ENCODE measurements at regions not wholly inside any gene's neighbourhood (a gene's known extent, or its start where the extent isn't known, plus 50 kb on each side); places are given as distances from the start of the nearest gene placed in this dataset.
"Not testable (repeated sequence)": the region's sequence is repeated elsewhere in the genome, so short reads cannot be mapped to it uniquely, and the experiment has no call there.

DNA sequence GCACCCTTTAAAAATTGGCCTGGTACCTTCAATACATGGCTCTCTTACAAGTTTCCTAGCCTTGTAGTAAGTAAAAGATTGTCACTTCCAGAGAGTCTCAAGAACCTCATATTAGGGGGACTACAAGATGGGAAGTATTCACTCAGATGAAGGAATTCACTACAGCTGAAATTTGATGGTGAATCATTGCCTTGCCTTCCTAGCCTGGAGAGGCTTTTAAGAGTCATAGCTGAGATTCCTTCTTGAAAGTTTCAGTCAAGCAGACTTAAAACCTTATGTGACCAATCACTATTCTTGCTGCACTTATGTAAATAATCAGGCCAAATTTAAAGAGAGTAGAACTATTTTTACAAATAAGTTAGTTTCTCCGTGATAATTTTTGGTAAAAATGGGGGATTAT lies 451.6 kb downstream of the TRHDE start:
- ATAC-seq (no peak), DNase-seq (ENCODE audit: missing footprints) (no peak)
- intact Hi-C loops (cut with DNase I): no loop called here

DNA sequence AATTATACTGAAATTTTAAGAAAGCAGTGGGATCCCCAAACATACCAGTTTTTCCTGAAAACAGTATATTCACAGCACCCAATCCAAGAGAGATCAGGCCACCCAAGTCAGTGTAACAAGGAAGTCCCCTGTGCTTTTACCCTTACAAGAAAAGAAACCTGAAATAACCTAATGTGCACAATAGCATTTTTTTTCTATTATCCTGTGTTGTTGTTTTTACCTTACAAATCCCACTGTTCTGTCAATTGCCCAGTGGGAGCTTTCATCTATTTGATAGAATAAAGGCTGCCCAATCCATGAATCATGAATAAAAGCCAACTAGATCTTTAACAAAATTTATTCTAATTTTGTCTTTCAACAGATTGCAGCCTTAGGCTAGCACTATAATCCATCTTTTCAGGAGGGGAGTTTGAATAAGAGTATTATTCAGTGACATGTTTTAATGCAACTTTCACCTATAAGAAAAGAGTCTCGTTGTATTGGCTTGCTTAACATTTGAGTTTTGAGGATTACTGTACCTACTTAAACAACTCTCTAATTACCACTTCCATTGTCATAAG lies 457.4 kb downstream of the TRHDE start:
- no peak for DNase-seq (ENCODE audit: missing footprints)
- intact Hi-C loops (cut with DNase I): no loop called here
- no peak for ATAC-seq

GRCh38 chr12:72734581-72734980 lies 462.4 kb downstream of the TRHDE start:
- intact Hi-C loops (cut with DNase I): no loop called here
- no peak for DNase-seq (ENCODE audit: missing footprints)
- no peak for ATAC-seq

- no peak for ATAC-seq
- no peak for DNase-seq (ENCODE audit: missing footprints)
- intact Hi-C loops (cut with DNase I): no loop called here
Observed at GRCh38 chr12:72738811-72739210, 466.6 kb downstream of the TRHDE start.

- intact Hi-C loops (cut with DNase I): no loop called here
- no peak for ATAC-seq
- DNase-seq (ENCODE audit: missing footprints): no peak
Observed at GRCh38 chr12:72740064-72740463, 467.9 kb downstream of the TRHDE start.

GRCh38 chr12:72742568-72742967 lies 470.4 kb downstream of the TRHDE start:
- DNase-seq (ENCODE audit: missing footprints) (no peak), ATAC-seq (no peak)
- intact Hi-C loops (cut with DNase I): no loop called here

GRCh38 chr12:72746048-72746447 lies 473.9 kb downstream of the TRHDE start:
- ATAC-seq: no peak
- intact Hi-C loops (cut with DNase I): no loop called here
- DNase-seq (ENCODE audit: missing footprints): no peak

DNA sequence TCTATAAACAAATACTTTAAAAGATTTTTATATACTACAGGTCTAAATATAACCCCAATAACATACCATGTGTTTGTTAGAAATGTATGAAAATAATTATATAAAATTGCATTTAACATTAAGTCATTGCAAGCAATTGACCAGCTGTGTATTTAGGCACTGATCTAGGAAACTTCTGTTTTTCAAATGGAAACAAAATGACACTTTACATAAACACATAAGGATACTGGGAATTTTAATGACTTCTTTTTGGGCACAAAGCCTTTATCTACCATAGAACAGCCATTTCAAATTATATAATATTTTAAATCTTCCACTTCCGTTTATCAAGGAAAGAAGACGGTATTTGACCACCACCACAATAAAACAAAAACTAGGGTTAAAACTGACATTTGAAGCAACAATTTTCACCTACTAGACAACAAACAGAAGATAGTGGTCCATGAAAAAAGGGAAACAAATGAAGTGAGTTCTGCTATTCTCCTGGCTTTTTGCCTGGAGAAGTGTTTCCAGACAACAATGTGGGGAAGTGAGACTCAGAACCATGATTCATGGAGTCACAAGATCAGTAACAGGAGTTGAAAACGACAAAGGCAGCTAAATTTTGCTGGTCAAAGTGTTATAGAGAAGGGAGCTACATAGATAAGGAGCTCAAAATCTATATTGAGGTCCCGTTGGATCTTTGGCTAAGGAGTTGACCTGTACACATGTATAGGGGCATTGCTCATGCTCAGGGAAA lies 475.1 kb downstream of the TRHDE start:
- intact Hi-C loops (cut with DNase I): no loop called here
- no peak for ATAC-seq
- DNase-seq (ENCODE audit: missing footprints): no peak

DNA sequence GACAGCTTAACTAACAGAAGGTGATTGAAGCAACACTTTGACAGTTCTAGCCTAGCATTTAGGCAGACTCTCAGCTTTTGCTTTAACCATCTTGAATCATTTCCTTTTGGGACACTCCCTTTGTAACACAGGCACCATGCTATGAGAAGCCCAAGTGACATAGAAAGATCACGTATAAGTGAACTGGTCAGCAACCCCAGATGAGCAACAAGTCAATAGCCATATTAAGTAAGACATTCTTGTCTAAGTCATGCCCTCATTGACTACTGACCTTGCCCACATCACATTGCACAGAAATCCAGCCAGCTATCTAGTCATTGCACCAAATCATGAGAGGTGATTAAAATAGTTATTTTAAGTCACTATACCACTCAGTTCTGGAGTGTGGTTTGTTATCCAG lies 476.8 kb downstream of the TRHDE start:
- no peak for DNase-seq (ENCODE audit: missing footprints)
- no peak for ATAC-seq
- intact Hi-C loops (cut with DNase I): no loop called here

DNA sequence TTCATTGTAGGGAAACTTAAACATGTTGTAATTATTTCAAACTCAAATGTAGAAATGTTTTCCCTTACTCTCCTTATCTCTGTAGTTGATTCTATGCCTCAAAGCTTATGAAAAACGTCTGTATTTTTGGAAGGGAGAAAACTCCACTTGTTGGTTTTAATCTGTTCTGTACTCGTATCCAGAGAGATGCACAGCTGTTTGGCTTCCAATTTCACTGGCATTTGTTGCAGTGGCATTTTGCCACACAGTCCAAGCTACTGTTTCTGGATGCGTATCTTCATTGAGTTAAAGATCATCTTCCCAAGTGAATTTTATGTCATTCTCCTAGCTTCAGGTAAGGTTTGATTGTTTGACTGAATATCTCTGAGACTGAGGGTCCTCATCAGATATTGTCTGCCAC lies 481.4 kb downstream of the TRHDE start:
- intact Hi-C loops (cut with DNase I): no loop called here
- ATAC-seq: no peak
- DNase-seq (ENCODE audit: missing footprints): no peak

GRCh38 chr12:72754026-72754425 lies 481.9 kb downstream of the TRHDE start:
- ATAC-seq; intact Hi-C loops (cut with DNase I); DNase-seq (ENCODE audit: missing footprints): not testable (repeated sequence)

GRCh38 chr12:72766517-72766916 lies 494.3 kb downstream of the TRHDE start:
- no peak for ATAC-seq
- intact Hi-C loops (cut with DNase I): no loop called here
- DNase-seq (ENCODE audit: missing footprints): no peak

GRCh38 chr12:72774023-72774422 lies 501.9 kb downstream of the TRHDE start:
- ATAC-seq: no peak
- intact Hi-C loops (cut with DNase I): no loop called here

DNA sequence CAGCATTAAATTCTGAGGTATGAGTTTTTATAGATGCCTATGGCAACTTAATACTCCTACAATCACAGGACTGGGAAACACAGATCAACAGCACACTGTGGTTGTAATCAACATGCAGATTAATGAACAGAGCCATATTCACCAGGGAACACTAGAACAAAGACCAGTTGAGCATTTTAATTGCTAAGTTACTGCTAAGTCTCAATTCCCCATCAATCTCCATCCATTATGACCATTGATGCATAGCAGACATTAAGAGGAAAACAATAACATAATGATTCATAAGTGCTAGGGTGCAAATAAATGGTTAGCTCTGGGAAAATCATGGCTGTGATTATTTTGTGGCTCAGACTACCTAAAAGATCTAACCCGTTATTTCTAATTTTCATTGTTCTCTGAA lies 505.6 kb downstream of the TRHDE start:
- intact Hi-C loops (cut with DNase I): no loop called here
- DNase-seq (ENCODE audit: missing footprints) (no peak), ATAC-seq (no peak)

More at GRCh38 chr12:72774023-72774422, 501.9 kb downstream of the TRHDE start:
- DNase-seq (ENCODE audit: missing footprints): no peak

GRCh38 chr12:72790273-72790672 lies 518.1 kb downstream of the TRHDE start:
- ATAC-seq (no peak), DNase-seq (ENCODE audit: missing footprints) (no peak)
- intact Hi-C loops (cut with DNase I): no loop called here

DNA sequence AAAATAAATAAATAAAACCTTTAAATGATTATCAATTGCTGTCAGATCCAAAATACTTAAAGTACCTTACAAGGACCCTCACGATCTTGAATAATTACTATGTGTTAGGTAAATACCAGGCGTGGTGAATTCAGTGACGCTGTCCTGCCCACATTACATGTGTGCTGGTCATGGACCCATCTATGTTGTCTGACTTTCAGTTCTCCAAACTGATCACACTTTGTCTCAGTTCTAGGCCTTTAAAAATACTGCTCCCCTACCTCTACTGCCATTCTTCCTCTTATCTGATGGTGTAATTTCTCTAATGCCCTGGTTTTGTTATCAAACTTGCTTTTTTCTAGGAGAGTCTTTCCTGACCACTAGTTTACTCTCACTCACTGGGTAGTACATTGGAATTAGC lies 520.7 kb downstream of the TRHDE start:
- no peak for DNase-seq (ENCODE audit: missing footprints)
- intact Hi-C loops (cut with DNase I): no loop called here

DNA sequence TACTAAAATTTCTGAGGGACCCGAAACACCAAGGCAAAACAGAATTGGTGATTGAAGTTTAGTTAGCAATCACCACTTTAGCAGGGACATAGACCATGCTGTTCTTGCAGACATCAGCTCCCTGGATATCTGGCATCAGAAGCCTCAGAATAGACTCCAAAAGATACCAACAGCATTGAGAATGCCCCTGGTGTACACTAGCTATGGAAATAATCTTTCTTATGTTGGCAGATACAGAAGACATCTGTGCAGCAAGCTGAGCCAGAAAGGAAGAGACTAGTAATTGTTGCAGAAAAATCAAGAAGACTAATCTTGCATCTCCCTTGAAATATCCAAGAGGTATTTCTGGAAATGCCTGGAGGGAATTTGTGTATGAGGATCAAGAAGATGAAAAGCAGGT lies 521.6 kb downstream of the TRHDE start:
- DNase-seq (ENCODE audit: missing footprints) (no peak), ATAC-seq (no peak)
- intact Hi-C loops (cut with DNase I): no loop called here

More for the DNA sequence above, 520.7 kb downstream of the TRHDE start:
- ATAC-seq: no peak

- ATAC-seq (no peak), DNase-seq (ENCODE audit: missing footprints) (no peak)
- intact Hi-C loops (cut with DNase I): no loop called here
Observed at GRCh38 chr12:72815421-72815820, 543.3 kb downstream of the TRHDE start.

- intact Hi-C loops (cut with DNase I): no loop called here
- ATAC-seq (no peak), DNase-seq (ENCODE audit: missing footprints) (no peak)
Observed at GRCh38 chr12:72828662-72829324, 556.6 kb downstream of the TRHDE start.

DNA sequence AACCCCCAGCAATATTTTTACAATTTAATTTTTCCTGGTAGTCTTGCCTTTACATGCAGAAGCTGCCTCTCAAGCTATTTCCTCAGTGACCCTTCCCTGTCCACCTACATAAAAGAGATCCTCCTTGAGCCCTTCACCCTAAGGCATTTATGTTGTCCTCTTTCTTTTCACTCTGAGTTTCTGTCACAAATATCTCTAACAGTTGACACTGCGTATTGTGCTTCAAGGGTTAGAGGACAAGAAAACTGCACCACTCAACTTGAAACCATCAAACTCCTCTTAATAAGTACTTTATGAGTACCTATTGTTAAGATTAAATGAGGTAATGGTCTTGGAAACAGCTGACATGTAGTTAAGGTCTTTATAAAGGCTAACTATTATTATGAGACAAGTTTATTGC lies 557.7 kb downstream of the TRHDE start:
- DNase-seq (ENCODE audit: missing footprints): no peak
- ATAC-seq: no peak
- intact Hi-C loops (cut with DNase I): no loop called here

Measured in Right ventricle myocardium inferior (tissue), 1 donor.